ENCODE measurements at regions not wholly inside any gene's neighbourhood (a gene's known extent, or its start where the extent isn't known, plus 50 kb on each side); places are given as distances from the start of the nearest gene placed in this dataset.

GRCh38 chr9:30622561-30622960 lies 1761.9 kb upstream of the ACO1 start:
- TF ChIP-seq POLR2A (IDR thresholded peaks at IDR 0.05) (no peak), EP300 (IDR thresholded peaks at IDR 0.05) (no peak), CTCF (IDR thresholded peaks at IDR 0.05) (no peak)

Measured in ovary (tissue), 3 donors.